ENCODE measurements at regions not wholly inside any gene's neighbourhood (a gene's known extent, or its start where the extent isn't known, plus 50 kb on each side); places are given as distances from the start of the nearest gene placed in this dataset.

DNA sequence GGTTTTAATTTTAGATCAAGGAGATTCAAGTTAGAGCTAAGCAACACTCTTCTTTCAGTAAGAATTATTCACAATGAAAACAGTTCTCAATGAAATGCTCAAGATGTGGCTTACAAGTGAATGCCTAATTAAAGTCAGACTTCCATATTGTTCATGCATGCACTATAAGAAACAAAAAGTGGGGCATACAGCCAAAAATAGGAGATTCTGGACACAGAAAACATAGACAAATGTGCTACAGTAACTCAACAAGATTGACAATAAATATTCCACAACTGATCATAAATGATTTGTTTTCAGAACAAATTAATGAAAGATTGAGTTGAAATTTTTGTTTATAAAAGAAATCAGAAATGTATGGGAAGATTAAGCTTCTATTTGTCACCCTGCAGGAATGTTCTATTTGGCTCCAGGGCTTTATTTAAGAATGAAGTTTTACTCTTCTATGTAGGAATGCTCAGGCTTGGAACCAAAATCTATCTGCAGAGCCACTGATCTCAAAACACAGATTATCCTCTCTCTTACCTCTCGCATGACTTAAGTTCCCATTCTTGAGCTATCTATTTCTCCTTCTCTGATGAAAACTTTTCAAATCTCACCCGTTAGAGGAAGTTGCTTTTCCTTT, 89.0 kb upstream of the PIP4K2A start:
- Histone ChIP-seq H3K23ac (ENCODE audit: insufficient read length, low read depth, low read length) (no peak overlapping the region), H2BK12ac (ENCODE audit: insufficient read length, low read depth, low read length) (no peak overlapping the region), H4K91ac (ENCODE audit: insufficient read length, low read depth, low read length) (no peak overlapping the region), H2BK15ac (ENCODE audit: low read depth, low read length) (no peak overlapping the region), H2AFZ (ENCODE audit: low read length) (no peak overlapping the region), H4K20me1 (ENCODE audit: control insufficient read depth, insufficient read depth, insufficient read length) (no peaks in the 10 kb centered on the region), H3K18ac (ENCODE audit: insufficient read length, low read depth, low read length) (no peak overlapping the region), H3K4ac (ENCODE audit: low read depth, low read length) (no peak overlapping the region), H3K79me2 (ENCODE audit: insufficient read depth, low read length) (no peaks in the 10 kb centered on the region), H2BK5ac (ENCODE audit: insufficient read length, low read length) (no peak overlapping the region), H3K9ac (ENCODE audit: extremely low read depth, insufficient read length, low read length) (no peak overlapping the region), H4K8ac (replicated peaks; ENCODE audit: insufficient read length, low read depth, low read length) (no peak overlapping the region), H2AK5ac (ENCODE audit: insufficient read length, low read length) (no peak overlapping the region), H3K27ac (ENCODE audit: insufficient read length, low read depth, low read length) (no peak overlapping the region), H3K4me1 (ENCODE audit: insufficient read depth, low read length) (no peaks in the 10 kb centered on the region), H3K9me3 (ENCODE audit: control insufficient read depth, low read depth, low read length) (no peaks in the 10 kb centered on the region), H3K4me2 (ENCODE audit: insufficient read depth, insufficient read length, low read length) (no peak overlapping the region), H2BK120ac (ENCODE audit: low read depth, low read length, poor library complexity, severe bottlenecking) (no peak overlapping the region), H3K79me1 (ENCODE audit: insufficient read depth, low read depth, low read length, poor library complexity, severe bottlenecking) (no peaks in the 10 kb centered on the region), H4K5ac (ENCODE audit: insufficient read length, low read depth, low read length) (no peak overlapping the region), H3K14ac (ENCODE audit: insufficient read depth, low read length) (no peak overlapping the region), H2BK20ac (ENCODE audit: low read depth, low read length, poor library complexity, severe bottlenecking) (no peak overlapping the region), H3K27me3 (ENCODE audit: insufficient read depth, low read length) (no peaks in the 10 kb centered on the region), H3K23me2 (ENCODE audit: insufficient read length, low read depth, low read length, poor library complexity, severe bottlenecking) (no peaks in the 10 kb centered on the region), H3T11ph (ENCODE audit: low read length) (no peak overlapping the region), H3K56ac (ENCODE audit: insufficient read length, low read depth, low read length) (no peak overlapping the region)
- Mint-ChIP-seq H3K36me3 (ENCODE audit: insufficient read depth in 1 of 3, low read depth in 3 of 3) (no peaks in the 10 kb centered on the region), H3K27ac (no peak overlapping the region), H3K27me3 (ENCODE audit: low read depth) (peaks cover 17% of the 10 kb centered on the region), H3K4me3 (no peak overlapping the region), H3K9me3 (no peaks in the 10 kb centered on the region), H3K4me1 (no peaks in the 10 kb centered on the region)
- TF ChIP-seq, protein P1, sequence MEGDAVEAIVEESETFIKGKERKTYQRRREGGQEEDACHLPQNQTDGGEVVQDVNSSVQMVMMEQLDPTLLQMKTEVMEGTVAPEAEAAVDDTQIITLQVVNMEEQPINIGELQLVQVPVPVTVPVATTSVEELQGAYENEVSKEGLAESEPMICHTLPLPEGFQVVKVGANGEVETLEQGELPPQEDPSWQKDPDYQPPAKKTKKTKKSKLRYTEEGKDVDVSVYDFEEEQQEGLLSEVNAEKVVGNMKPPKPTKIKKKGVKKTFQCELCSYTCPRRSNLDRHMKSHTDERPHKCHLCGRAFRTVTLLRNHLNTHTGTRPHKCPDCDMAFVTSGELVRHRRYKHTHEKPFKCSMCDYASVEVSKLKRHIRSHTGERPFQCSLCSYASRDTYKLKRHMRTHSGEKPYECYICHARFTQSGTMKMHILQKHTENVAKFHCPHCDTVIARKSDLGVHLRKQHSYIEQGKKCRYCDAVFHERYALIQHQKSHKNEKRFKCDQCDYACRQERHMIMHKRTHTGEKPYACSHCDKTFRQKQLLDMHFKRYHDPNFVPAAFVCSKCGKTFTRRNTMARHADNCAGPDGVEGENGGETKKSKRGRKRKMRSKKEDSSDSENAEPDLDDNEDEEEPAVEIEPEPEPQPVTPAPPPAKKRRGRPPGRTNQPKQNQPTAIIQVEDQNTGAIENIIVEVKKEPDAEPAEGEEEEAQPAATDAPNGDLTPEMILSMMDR (conservative IDR thresholded peaks at IDR 0.05): no peak
- no CpG with 5 or more reads among the region's 2 CpGs for WGBS (ENCODE audit: extremely low coverage, insufficient read length, low lambda C conversion rate)
- no peak for DNase-seq

All from H9 (cell line).